GM21526 (cell line): ENCODE measurements at regions not wholly inside any gene's neighbourhood (a gene's known extent, or its start where the extent isn't known, plus 50 kb on each side); places are given as distances from the start of the nearest gene placed in this dataset.
"Not testable (repeated sequence)": the region's sequence is repeated elsewhere in the genome, so short reads cannot be mapped to it uniquely, and the experiment has no call there.

Experiments
- ATAC-seq: cut with Tn5 transposase; IDR thresholded peaks from one replicate; pipeline ENCODE4 v1.9.1; 2021; ENCODE audit warnings: moderate library complexity; ENCODE audit not compliant: unreplicated experiment, low FRiP score

DNA sequence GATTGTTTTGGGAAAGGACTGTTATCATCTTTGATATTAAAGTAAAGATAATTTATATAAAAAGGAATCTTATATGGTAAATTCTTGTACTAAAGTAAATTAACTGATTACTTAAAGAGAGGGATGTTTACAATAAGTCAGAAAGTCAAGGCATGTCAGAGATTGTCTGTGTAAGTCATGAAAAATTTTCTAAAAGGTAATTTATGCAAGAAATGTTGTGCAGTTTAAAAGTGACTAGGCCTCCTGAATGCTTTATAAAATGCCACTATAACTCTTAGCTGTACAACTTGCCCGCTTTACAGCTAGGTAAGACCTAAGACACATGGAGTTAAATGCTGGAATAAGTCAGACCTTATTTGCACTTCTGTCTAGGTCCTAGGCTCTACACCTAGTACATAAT lies 692.9 kb downstream of the GBE1 start:
- ATAC-seq: no peak

DNA sequence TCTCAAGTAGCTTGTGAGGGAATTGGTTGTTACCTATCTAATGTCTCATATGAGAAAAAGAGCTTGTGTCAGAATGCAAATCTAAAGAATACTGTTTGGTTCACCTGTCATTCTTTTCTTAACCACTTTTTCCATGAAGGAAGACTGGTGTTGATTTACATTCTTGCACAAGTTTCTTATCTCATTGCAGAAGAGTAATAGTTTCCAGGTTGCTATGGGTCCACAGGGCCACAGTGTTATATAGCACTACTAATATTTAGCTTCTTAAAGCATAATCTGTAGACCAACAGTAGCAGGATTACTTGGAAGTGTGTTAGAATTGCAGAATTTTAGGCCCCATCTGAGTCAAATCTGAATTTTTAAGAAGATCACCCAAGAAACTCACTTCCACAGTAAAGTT lies 697.5 kb downstream of the GBE1 start:
- ATAC-seq: no peak

DNA sequence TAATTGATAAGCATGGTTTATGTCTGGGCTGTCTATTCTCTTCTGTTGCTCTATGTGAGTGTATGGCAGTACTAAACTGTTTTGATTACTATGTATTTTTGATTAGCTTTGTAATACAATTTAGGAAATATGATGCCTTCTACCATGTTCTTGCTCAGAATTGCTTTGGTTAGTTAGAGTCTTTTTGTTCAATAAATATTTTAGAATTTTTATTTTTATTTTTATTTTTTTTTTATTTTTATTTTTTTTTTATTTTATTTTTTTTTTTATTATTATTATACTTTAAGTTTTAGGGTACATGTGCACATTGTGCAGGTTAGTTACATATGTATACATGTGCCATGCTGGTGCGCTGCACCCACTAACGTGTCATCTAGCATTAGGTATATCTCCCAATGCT lies 710.3 kb downstream of the GBE1 start:
- not testable (repeated sequence) for ATAC-seq

DNA sequence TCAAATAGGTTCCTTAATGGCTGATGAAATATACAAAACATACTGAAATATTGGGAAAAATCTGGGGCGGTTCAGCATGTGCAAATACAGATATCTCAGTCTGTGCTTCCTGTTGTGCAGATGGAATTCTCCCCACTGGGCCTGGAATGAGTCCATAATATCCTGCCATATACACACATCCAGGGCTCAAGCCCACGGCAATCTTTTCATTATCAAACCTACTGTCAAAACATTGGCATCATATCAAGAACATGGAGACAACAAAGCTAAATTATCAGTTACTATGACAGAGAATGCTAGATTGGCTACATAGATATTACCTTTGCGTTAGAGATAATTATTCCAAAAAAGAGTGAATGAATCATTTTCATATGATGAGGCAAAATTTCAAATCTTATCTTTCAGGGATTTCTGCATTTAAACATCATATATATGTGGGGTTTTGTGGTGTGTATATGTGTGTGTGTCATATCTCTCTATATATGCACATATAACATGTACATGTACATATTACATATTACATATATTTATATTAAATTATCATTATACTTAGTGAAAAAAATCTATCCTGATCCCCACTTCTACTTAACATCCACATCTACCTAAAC lies 713.3 kb downstream of the GBE1 start:
- ATAC-seq: no peak

DNA sequence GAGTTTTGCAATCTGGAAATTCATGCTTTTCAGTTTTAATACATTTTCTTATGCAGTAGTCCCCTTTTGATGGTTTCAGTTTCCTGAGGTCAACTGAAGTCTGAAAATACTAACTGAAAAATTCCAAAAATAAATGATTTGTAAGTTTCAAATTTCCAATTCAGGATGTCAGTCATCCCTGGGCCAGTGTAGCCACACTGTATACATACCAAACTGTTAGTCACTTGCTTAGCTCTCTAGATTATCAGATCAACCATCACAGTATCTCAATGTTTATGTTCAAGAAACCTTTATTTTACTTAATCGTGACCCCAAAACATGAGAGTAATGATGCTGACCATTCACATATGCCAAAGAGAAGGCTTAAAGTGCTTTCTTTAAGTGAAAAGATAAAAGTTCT lies 715.5 kb downstream of the GBE1 start:
- ATAC-seq: no peak

DNA sequence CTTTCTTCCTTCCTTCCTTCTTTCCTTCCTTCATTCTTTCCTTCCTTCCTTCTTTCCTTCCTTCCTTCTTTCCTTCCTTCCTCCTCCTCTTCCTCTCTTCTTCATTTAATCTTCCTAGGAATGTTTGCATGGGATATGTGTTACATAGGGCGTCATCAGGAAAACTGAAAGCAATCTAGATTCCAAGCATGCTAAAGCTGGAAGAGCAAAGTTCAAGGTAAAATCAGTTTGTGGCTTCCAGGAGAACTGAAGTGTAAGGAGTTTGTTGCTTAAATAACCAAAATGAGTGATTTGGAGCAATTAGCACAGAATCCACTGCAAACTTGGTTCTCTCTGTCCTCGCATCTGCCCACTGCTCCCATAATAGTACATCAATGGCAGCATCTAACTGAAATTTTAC lies 716.2 kb downstream of the GBE1 start:
- ATAC-seq: no peak

DNA sequence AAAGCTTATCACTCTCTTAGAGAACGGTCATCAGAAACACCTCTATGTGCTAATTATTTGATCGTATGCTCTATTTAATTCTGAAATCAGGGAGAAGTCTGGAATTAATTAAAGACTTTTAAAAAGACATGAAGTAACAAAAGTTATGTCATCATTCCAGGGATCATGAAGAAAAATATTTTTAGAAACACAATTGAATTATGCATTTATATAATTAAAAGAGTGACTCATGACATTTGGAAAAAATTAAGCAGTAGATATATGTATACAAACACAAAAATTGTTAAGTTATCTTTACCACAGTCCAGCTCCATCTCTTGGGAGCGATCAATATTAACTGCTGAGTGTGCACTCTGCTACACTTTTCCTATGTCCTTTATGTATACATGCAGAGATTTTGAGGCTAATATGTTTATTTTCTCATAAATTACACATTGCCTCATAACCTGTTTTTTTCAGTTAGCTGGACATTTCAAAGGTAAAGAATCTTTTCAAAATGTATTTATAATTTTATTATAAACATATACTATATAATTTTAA lies 717.7 kb downstream of the GBE1 start:
- ATAC-seq: no peak

DNA sequence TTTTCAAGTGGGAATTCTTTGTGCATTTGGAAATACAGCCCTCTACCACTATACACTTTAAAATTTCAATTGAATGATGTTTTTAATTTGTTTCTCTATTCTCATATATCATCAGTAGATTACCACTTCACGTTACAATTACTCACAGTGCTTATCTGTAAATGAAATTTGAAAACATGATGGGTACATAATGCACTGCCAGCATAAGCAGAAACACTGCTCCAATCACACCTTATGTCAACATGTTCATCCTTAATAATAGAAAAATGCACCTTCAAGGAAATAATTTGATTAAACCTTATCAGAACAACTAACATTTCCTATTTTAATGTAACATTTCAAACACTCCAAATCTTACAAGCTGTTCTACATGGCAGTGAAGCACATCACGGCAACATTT lies 718.4 kb downstream of the GBE1 start:
- ATAC-seq: no peak

DNA sequence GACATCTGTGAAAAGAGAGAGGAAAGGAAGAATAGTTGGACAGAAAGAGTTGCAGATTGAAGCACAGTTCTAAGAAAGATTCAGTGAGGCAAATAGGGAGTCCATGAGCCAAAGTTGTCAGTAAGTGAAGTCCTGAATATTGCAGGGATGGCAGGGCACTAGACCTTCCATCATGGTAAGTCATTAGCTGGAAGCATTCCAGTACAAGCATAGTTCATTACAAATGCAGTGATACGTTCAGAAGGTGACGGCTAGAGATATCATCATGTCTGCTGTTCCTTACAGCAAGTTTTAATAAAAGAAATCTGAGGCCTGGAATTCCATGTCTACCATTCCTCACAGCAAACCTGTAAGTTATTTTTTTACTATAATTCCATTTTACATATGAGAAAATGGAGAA lies 720.1 kb downstream of the GBE1 start:
- ATAC-seq: no peak

DNA sequence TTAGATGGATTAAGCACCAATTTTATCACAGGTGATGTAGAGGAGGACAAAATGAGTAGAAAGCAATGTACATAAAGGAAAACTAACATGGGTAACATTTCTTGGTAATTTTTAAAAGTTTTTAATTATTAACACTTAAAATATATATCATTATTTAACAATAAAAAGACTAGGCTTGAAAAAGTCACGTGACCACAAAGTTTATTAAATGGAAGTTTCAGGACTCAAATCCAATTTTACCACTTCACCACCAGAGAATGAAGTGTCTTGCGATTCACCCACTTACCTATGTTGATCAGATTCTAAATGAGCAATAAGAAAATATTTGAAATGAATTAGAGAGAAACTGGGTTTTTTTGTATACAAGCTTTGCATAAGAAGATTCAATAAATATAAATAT lies 721.3 kb downstream of the GBE1 start:
- no peak for ATAC-seq

DNA sequence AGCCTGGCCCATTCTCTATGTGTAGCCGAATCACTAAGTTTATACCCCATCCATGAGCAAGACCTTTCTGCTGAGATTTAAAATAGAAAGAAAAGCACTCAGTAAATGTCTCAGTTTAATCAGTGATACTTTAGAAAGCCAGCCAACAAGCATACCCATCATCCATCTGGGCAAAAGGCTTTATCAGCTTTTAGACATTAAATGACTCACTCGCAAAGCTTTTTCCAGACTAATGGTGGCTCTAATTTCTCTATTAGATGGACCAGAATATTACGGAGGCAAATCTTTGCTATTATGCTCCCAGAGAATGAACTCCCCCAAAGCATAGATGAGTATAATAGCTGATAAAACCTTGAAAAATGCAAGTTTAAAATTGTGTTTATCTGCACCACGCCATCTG lies 727.8 kb downstream of the GBE1 start:
- ATAC-seq: no peak

DNA sequence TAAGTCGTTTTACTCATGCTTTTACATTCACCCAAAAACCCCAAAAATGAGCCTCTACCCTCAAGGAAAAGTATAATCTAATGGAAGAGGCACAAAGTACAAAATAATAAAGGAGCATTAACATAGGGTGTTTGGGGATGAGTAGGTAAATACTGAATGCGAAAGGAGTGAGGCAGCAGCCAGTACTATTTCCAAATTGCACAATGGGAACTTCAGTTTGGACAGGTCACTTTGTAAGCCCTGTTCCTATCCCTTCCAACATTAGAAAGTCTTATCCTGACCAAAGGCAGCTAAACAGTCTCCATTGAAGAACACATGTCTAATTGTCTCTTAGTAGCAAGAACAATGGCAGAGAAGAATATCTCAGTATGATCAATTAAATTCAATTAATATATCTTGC lies 728.3 kb downstream of the GBE1 start:
- ATAC-seq: no peak

DNA sequence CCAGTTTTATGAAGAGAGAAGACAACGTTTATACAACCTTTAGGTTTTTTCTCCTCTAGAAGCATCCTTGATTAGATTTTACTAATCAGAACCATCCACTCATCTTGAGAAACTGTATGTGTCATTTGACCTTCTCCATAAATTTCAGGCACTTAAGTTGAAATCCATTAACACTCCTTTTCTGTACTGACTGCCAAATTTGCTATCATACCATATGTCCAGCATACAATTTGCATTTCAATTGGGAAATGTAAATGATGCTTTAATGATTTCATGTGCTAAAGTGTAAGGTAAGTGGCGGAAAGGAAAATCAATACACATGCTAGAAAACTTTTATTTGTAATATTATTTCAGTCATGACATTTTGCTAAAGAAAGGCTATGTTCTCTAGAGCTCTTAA lies 731.6 kb downstream of the GBE1 start:
- no peak for ATAC-seq

DNA sequence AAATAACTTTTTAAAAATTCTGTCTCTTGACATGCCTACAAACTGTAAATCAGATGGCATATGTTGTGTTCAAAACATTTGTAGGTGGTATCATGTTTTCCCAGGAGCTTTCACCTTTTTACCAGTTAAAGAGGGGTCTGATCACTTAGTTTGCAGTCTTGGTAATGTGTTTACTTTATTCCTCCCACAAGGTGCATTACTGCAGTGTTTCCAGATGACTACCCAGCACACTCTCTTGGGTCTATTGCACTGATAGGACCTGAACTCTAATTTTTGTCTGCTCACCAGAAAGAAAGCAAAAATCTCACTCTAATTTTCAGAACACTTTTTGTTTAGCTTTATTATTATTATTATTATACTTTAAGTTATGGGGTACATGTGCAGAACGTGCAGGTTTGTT lies 734.1 kb downstream of the GBE1 start:
- ATAC-seq: no peak

DNA sequence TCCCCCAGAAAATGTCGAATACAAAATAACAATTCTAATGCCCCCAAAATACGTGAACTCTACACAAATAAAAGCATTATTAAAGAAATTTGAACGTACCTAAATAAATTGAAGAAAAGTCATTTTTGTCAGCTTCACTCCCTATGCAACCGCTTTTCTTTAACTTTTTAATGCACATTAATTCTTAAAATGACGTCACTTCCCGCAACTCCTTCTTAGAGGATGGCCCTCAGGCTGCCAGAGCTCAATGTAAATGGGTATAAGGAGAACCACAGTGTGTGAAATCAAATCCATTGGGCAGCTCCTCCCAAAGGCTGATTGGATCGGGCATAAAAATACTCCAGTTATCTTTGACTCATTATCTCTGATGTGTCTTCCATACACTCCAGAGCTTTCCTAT lies 736.9 kb downstream of the GBE1 start:
- no peak for ATAC-seq

DNA sequence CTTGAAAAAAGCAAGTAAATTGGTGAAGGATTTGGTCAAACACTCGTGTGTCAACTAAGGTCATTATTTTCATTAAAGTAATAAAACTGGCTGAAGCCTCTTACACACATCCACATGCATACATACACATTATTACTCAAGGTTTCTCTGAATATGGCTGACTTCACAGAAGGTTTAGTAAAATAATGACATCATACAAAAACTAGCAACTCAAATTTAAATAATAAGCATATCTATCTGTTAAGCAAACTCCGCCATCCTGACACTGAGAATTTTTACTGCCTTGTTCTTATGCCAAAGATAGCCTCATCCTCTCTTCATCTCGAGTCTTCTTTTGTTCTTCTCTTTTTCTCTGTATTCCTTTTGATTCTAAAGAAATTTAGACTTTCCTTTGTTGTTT lies 739.1 kb downstream of the GBE1 start:
- ATAC-seq: no peak

DNA sequence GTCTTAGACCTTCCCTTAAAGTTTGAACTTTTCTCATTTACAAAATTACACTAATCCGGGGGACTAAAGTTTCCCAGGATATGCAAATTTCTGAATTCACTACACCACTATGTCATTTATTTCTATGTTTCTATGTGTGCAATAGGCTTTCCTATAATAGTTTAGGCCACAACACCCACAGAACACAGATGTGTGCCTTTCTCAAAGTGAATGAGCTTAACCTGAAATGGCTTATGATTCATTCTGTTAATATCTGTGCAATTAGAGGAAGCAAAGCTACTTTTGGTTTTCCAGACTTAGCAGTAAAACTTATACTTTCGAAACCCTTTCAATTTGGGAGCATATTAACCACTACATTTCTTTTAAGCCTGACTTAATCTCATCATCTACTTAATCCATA lies 748.1 kb downstream of the GBE1 start:
- ATAC-seq: no peak

DNA sequence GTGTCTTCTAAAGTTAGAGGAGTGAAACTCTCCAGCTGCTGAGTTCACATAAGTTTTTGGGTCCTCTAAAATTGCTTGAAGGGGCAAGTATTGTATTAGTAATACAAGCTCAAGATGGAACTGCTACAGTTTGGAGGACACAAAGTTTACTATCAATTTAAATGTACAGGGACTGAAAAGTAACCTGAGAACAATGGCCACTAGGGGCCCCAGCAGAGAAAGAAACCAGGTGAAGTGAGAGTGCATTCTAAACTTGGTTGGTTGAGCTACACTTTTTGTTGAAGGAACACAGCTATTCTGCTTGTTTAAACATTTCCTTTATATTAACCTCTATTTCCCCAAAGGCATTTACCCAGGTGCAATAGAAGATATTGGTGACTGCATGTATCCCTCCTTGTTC lies 755.5 kb downstream of the GBE1 start:
- ATAC-seq: no peak

DNA sequence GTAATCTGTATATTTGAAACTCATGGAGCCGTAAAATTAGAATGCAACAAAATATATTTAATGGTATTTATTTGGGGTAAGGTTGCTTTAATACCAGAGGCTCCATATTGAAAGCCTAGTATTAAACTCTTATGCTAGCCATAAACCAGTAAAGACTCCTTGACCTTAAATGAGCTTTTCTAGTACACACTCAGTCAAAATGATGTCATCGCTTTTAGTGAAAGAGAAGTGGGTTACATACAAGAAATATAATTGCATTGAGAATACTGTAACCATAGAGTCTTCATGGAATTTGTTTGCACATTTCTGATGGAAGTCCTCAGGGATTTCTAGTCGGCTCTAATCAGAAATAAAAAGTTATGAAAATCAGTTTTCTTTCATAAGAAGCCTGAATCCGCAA lies 757.6 kb downstream of the GBE1 start:
- no peak for ATAC-seq

DNA sequence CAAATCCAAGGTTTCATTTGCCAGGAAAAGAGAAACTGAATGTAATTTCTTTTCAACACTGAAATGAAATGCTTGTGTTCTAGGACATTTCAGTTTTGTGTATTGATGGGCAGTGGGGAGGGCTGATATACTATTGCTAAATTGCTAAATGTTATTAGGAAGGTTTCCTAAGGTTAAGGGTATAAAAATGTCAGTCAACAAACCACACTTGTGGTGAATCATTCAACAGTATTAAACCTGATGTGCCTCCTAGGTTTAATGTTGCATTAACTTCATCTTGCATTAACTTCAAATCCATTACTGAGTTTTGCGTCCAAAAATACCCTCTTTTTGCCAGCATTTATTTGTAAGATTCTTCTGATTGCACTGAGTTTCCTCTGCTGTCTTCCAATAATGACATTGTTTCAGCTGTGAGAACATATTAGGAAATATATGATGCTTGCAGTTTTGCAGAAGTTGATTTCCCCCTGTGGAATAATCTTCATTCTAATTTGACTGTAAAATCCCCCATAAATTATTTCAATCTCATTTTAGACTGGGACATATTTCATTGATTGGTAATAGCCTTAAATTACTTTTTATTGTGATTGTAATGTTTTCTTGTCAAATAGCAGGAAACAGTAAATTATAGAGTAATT lies 758.3 kb downstream of the GBE1 start:
- no peak for ATAC-seq

DNA sequence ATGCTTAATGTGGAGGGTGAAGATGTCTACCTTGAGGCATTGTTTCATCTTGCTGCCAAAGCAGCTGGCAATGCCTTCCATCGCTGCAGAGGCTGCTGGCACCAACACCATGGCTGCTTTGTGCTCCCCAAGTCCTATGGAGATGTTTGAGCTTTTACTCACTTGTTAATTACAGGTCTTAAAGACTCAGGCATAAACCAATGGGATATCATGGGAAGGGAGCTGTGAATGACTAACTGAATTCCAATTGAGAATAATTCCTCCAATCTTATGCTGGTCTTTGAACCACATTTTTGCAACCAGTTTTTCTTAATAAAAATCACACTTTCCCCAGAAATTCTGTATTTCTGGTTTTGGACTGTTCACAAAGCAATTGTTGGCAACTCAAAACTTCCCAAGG lies 762.0 kb downstream of the GBE1 start:
- ATAC-seq: no peak

DNA sequence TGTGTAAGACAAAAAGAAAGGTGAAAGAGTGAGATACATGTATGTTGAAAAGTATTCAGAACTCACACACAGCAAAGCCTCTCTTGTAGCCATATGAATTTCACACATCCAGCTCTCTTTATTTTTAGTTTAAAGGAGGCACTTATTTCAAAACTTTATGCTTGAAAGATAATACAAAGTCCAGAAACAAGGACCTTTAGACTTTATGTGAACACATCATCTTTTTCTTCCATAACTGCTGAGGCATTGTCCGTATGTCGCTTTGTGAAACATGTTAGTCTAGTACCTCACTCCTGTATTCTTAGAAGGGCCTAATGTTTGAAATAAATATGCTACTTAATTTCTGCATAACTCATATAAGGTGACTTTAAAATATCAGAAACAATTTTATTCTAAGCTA lies 763.4 kb downstream of the GBE1 start:
- no peak for ATAC-seq

DNA sequence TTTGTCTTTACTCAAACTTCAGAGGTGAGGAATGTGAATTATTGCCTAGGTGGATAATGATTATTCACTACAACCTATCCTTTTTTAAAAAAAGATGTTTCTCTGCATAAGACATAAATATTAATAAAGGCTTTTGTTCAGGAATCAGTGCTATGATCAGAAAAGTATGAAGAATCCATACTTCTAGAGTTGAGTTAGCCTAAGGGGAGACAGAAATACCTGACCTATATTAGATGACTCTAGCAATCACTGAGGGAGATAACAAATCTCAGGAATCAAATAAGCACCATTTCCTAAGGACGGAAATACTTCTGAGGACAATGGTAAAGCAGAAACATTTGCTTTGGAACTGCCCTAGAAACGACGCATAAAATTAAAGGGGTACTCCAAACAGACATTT lies 763.8 kb downstream of the GBE1 start:
- ATAC-seq: no peak
